Osteoblast (primary cell): ENCODE measurements at regions not wholly inside any gene's neighbourhood (a gene's known extent, or its start where the extent isn't known, plus 50 kb on each side); places are given as distances from the start of the nearest gene placed in this dataset.

Experiments
- DNase-seq: peaks from one replicate; pipeline ENCODE4 v3.0.0; 2011; ENCODE audit warnings: low spot score, mixed read lengths; ENCODE audit not compliant: insufficient read length; ENCODE audit errors: missing footprints
- H2AFZ ChIP-seq: 2 replicates; pipeline ENCODE4 v1.6.0; 2011; ENCODE audit warnings: mild to moderate bottlenecking, low read length
- H3K27ac ChIP-seq: 2 replicates; pipeline ENCODE4 v1.5.1; 2011; ENCODE audit warnings: mild to moderate bottlenecking, low read depth, low read length, moderate library complexity
- H3K27me3 ChIP-seq: 2 replicates; pipeline ENCODE4 v1.6.0; 2012; ENCODE audit warnings: mild to moderate bottlenecking, control low read depth, inconsistent platforms, low read length, moderate library complexity; ENCODE audit not compliant: insufficient read depth
- H3K36me3 ChIP-seq: 2 replicates; pipeline ENCODE4 v1.5.1; 2011; ENCODE audit warnings: mild to moderate bottlenecking, low read length, control low read depth, moderate library complexity; ENCODE audit not compliant: insufficient read depth
- H3K4me1 ChIP-seq: 2 replicates; pipeline ENCODE4 v1.5.1; 2011; ENCODE audit warnings: mild to moderate bottlenecking, low read length, control low read depth, moderate library complexity; ENCODE audit not compliant: insufficient read depth
- H3K4me2 ChIP-seq: 2 replicates; pipeline ENCODE4 v1.6.0; 2011; ENCODE audit warnings: mild to moderate bottlenecking, low read length; ENCODE audit not compliant: insufficient read depth
- H3K4me3 ChIP-seq: fragments of 200-600 bp; sonication (generic); 3 replicates; pipeline ENCODE4 v1.5.1; 2012; ENCODE audit warnings: mild to moderate bottlenecking, low read length, inconsistent platforms; ENCODE audit not compliant: insufficient read depth
- H3K79me2 ChIP-seq: 2 replicates; pipeline ENCODE4 v1.6.0; 2012; ENCODE audit warnings: mild to moderate bottlenecking, low read length, control low read depth, inconsistent platforms; ENCODE audit not compliant: insufficient read depth
- H3K9me3 ChIP-seq: 2 replicates; pipeline ENCODE4 v1.5.1; 2011; ENCODE audit warnings: low read depth, low read length, control low read depth
- H4K20me1 ChIP-seq: 2 replicates; pipeline ENCODE4 v1.6.0; 2012; ENCODE audit warnings: mild to moderate bottlenecking, low read length, control low read depth; ENCODE audit not compliant: insufficient read depth
- TF ChIP-seq, protein P1 (sequence below): IDR thresholded peaks from 2 replicates; pipeline ENCODE4 v1.5.1; 2011; ENCODE audit warnings: mild to moderate bottlenecking, low read depth, low read length, moderate library complexity; ENCODE audit errors: extremely low read depth

DNA sequence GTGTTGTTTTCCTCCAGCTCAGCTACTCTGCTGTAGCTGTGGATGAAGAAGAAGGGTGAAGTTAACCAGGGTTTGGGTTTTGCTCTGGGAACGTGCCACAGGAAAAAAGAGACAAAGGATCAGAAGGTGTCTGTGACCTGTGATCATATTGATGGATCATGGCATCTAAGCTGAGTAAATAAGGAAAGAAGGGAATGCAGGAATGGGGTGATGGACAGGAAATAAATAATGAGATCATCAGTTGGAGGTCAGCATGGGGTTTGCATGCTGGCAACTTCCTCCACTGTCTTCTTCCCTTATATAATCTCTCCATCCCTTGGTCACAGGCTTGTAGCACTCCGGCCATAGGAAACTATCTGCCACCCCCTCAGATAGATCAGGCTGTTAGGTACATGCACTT lies 430.3 kb upstream of the PDE3A start:
- Histone ChIP-seq H3K79me2 (no peaks in the 10 kb centered on the region), H3K27me3 (no peaks in the 10 kb centered on the region), H3K4me3 (no peak overlapping the region), H3K4me1 (no peaks in the 10 kb centered on the region), H3K27ac (no peak overlapping the region), H3K4me2 (no peak overlapping the region), H2AFZ (peak overlapping the region; percentile 43), H4K20me1 (no peaks in the 10 kb centered on the region), H3K9me3 (no peaks in the 10 kb centered on the region), H3K36me3 (no peaks in the 10 kb centered on the region)
- TF ChIP-seq, protein P1, sequence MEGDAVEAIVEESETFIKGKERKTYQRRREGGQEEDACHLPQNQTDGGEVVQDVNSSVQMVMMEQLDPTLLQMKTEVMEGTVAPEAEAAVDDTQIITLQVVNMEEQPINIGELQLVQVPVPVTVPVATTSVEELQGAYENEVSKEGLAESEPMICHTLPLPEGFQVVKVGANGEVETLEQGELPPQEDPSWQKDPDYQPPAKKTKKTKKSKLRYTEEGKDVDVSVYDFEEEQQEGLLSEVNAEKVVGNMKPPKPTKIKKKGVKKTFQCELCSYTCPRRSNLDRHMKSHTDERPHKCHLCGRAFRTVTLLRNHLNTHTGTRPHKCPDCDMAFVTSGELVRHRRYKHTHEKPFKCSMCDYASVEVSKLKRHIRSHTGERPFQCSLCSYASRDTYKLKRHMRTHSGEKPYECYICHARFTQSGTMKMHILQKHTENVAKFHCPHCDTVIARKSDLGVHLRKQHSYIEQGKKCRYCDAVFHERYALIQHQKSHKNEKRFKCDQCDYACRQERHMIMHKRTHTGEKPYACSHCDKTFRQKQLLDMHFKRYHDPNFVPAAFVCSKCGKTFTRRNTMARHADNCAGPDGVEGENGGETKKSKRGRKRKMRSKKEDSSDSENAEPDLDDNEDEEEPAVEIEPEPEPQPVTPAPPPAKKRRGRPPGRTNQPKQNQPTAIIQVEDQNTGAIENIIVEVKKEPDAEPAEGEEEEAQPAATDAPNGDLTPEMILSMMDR: no peak
- no peak for DNase-seq

DNA sequence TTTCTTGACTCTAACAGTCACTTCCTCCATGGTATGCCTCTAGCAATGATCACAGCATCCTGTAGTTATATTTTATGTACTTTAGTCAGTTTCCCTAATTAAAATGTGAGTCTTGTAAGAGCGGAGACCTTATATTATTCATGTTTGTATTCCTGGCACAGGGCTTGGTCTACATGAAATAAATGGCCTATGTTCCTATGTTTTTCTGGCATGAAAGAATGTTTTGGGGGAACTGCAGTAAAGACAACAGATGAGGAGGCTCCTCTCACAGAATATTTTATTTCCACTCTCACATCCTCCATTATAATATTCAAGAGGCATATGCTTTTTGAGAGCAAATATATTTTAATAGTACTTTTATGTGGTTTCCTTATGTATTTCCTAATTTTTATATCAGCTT lies 429.8 kb upstream of the PDE3A start:
- H3K4me1 ChIP-seq: no peaks in the 10 kb centered on the region
- no peaks in the 10 kb centered on the region for H3K27me3 ChIP-seq
- no peaks in the 10 kb centered on the region for H4K20me1 ChIP-seq
- TF ChIP-seq, protein P1: no peak
- H3K4me3 ChIP-seq: no peak overlapping the region
- no peaks in the 10 kb centered on the region for H3K9me3 ChIP-seq
- no peak overlapping the region for H3K27ac ChIP-seq
- H3K36me3 ChIP-seq: no peaks in the 10 kb centered on the region
- peak overlapping the region; percentile 43 for H2AFZ ChIP-seq
- H3K79me2 ChIP-seq: no peaks in the 10 kb centered on the region
- no peak for DNase-seq
- no peak overlapping the region for H3K4me2 ChIP-seq

DNA sequence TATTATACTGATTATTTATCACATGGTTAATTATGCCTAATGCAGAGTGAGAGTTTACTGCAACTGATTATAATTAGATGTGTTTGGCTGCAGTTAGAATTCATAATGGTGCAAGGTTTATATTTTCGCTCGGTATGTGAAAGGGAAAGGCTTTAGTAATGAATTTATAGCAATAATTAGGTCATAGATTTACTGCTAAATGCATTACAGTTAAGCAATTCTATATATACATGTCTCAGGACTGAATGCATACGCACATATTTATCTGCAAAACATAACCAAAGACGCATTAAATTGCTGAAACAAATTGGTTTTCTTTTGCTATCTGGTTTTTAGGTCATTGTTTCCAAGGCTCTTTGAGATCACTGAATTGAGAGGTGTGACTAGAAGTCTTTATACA lies 428.1 kb upstream of the PDE3A start:
- no peak overlapping the region for H2AFZ ChIP-seq
- TF ChIP-seq, protein P1: no peak
- no peak overlapping the region for H3K4me3 ChIP-seq
- H3K4me2 ChIP-seq: no peak overlapping the region
- H3K36me3 ChIP-seq: no peaks in the 10 kb centered on the region
- H3K4me1 ChIP-seq: peaks cover 4% of the 10 kb centered on the region
- H3K27ac ChIP-seq: no peak overlapping the region
- no peaks in the 10 kb centered on the region for H4K20me1 ChIP-seq
- H3K9me3 ChIP-seq: no peaks in the 10 kb centered on the region
- no peak for DNase-seq
- H3K27me3 ChIP-seq: no peaks in the 10 kb centered on the region
- H3K79me2 ChIP-seq: no peaks in the 10 kb centered on the region

DNA sequence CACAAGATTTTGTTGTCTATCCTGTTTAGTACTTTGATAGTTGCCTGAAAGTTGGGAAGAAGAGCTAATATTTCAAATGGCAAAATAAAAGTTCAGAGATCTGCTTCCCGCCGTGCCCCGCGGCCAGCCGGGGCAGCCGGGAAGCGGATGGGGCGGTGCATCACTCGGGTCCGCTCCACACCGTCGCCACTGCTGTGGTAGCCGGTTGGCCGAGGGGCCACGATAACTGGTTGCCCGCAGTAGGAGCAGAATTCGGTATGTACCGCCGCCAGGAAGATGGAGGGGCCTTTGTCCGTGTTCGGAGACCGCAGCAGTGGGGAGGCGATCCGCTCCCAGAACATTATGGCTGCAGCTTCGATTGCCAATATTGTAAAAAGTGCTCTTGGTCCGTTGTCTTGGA lies 427.2 kb upstream of the PDE3A start:
- Histone ChIP-seq H2AFZ (no peak overlapping the region), H3K4me2 (no peak overlapping the region), H4K20me1 (no peaks in the 10 kb centered on the region), H3K4me1 (peaks cover 12% of the 10 kb centered on the region), H3K4me3 (no peak overlapping the region), H3K79me2 (no peaks in the 10 kb centered on the region), H3K36me3 (no peaks in the 10 kb centered on the region), H3K27ac (no peak overlapping the region), H3K27me3 (no peaks in the 10 kb centered on the region), H3K9me3 (no peaks in the 10 kb centered on the region)
- no peak for DNase-seq
- TF ChIP-seq, protein P1: no peak
